Kidney (tissue), 13 donors: ENCODE measurements at regions not wholly inside any gene's neighbourhood (a gene's known extent, or its start where the extent isn't known, plus 50 kb on each side); places are given as distances from the start of the nearest gene placed in this dataset.

Source experiments
- DNase-seq, 5 donors: peaks; one replicate each; pipeline ENCODE4 v3.0.0-alpha.2; 2013 to 2020
- FAIRE-seq: peaks from 2 replicates; lab custom pipeline; 2012; peaks lifted over from hg19 to GRCh38; lab: Jason Lieb, UNC
- H3K27ac ChIP-seq, 2 donors: one replicate each; pipeline ENCODE4 v1.7.0; 2013; ENCODE audit warnings: low read depth in 2 of 2, low read length in 2 of 2, inconsistent platforms in 1 of 2
- H3K27me3 ChIP-seq: one replicate; pipeline ENCODE4 v1.7.1; 2013; ENCODE audit warnings: low read length, inconsistent platforms; ENCODE audit not compliant: control insufficient read depth, insufficient read depth
- H3K36me3 ChIP-seq, 3 donors: one replicate each; pipeline versions ENCODE4 v1.7.0 to v1.7.1; 2013; ENCODE audit warnings: low read length in 3 of 3, control low read depth in 1 of 3, inconsistent platforms in 1 of 3; ENCODE audit not compliant: insufficient read depth in 3 of 3, control insufficient read depth in 2 of 3
- H3K4me1 ChIP-seq, 3 donors: one replicate each; pipeline versions ENCODE4 v1.7.0 to v1.7.1; 2013; ENCODE audit warnings: low read length in 3 of 3, inconsistent platforms in 1 of 3, low read depth in 1 of 3; ENCODE audit not compliant: control insufficient read depth in 2 of 3, insufficient read depth in 2 of 3
- H3K4me3 ChIP-seq, 3 donors: one replicate each; pipeline versions ENCODE4 v1.7.0 to v1.8.1; 2013; ENCODE audit warnings: low read length in 3 of 3, control low read depth in 1 of 3, inconsistent platforms in 1 of 3
- H3K9ac ChIP-seq, 3 donors: one replicate each; pipeline versions ENCODE4 v1.7.0 to v1.7.1; 2013; ENCODE audit warnings: low read length in 3 of 3, control low read depth in 1 of 3, inconsistent platforms in 1 of 3
- H3K9me3 ChIP-seq, 3 donors: one replicate each; pipeline versions ENCODE4 v1.7.0 to v1.7.1; 2013; ENCODE audit warnings: low read length in 3 of 3, control low read depth in 1 of 3, inconsistent platforms in 1 of 3; ENCODE audit not compliant: control insufficient read depth in 2 of 3, insufficient read depth in 1 of 3
- CTCF ChIP-seq: IDR thresholded peaks from 3 replicates; pipeline ENCODE4 v1.5.1; 2012; ENCODE audit warnings: mild to moderate bottlenecking, moderate library complexity, borderline replicate concordance; ENCODE audit not compliant: insufficient read depth; ENCODE audit errors: extremely low read depth
- intact Hi-C: fragments of 100-400 bp; cut with DNase I; formaldehyde crosslinking; loops from one replicate; pipeline ENCODE4 v1.11.1; 2022
- donor health status: control.
- donor health status: control.
- donor health status: control.
- donor health status: control.
- donor health status: control.
- donor health status: DM: yes; HTN: yes; CAD: no.
- donor health status: Normal renal cell carcinoma (clear cell type).

- H3K9me3 ChIP-seq = no peaks in the 10 kb centered on the region
- H3K27ac ChIP-seq = no peak overlapping the region
- no peak overlapping the region for H3K4me3 ChIP-seq
- intact Hi-C loops = no loop called here
- H3K36me3 ChIP-seq = no peaks in the 10 kb centered on the region
- TF ChIP-seq CTCF = no peak
- no peak overlapping the region for H3K9ac ChIP-seq
- DNase-seq (peak in 1 of 5 donors; percentile 41), FAIRE-seq (no peak)
- no peaks in the 10 kb centered on the region for H3K4me1 ChIP-seq
- H3K27me3 ChIP-seq = no peaks in the 10 kb centered on the region
Measured at GRCh38 chr2:7858624-7859023, 823.2 kb upstream of the ID2 start.

GRCh38 chr2:7860693-7861092 is 821.2 kb upstream of the ID2 start:
- no peak overlapping the region for H3K9ac ChIP-seq
- TF ChIP-seq CTCF = no peak
- no peaks in the 10 kb centered on the region for H3K36me3 ChIP-seq
- H3K27me3 ChIP-seq = no peaks in the 10 kb centered on the region
- FAIRE-seq = no peak
- H3K9me3 ChIP-seq = no peaks in the 10 kb centered on the region
- DNase-seq = no peak
- no peaks in the 10 kb centered on the region for H3K4me1 ChIP-seq
- intact Hi-C loops = no loop called here
- H3K4me3 ChIP-seq = no peak overlapping the region
- H3K27ac ChIP-seq = no peak overlapping the region

- no peak for DNase-seq
- H3K4me3 ChIP-seq = no peak overlapping the region
- no peak overlapping the region for H3K9ac ChIP-seq
- H3K36me3 ChIP-seq = no peaks in the 10 kb centered on the region
- H3K4me1 ChIP-seq = no peaks in the 10 kb centered on the region
- no peaks in the 10 kb centered on the region for H3K9me3 ChIP-seq
- no peak for FAIRE-seq
- TF ChIP-seq CTCF = no peak
- intact Hi-C loops = no loop called here
- no peaks in the 10 kb centered on the region for H3K27me3 ChIP-seq
- H3K27ac ChIP-seq = no peak overlapping the region
Measured at GRCh38 chr2:7861910-7862702, 819.8 kb upstream of the ID2 start.

GRCh38 chr2:7866104-7866503 is 815.8 kb upstream of the ID2 start:
- Histone ChIP-seq H3K36me3 (no peaks in the 10 kb centered on the region), H3K4me1 (no peaks in the 10 kb centered on the region), H3K27me3 (no peaks in the 10 kb centered on the region), H3K27ac (no peak overlapping the region), H3K9ac (no peak overlapping the region), H3K9me3 (no peaks in the 10 kb centered on the region), H3K4me3 (no peak overlapping the region)
- FAIRE-seq = no peak
- DNase-seq = no peak
- intact Hi-C loops = no loop called here
- no peak for TF ChIP-seq CTCF
